ENCODE measurements at regions not wholly inside any gene's neighbourhood (a gene's known extent, or its start where the extent isn't known, plus 50 kb on each side); places are given as distances from the start of the nearest gene placed in this dataset.

GRCh38 chr7:41149576-41149975 is 553.3 kb downstream of the INHBA start:
- TF ChIP-seq TAF1 (IDR thresholded peaks at IDR 0.05; ENCODE audit: borderline replicate concordance, low read depth, low read length) (no peak), POLR2AphosphoS5 (IDR thresholded peaks at IDR 0.05; ENCODE audit: low read depth, low read length) (no peak), POLR2A (IDR thresholded peaks at IDR 0.05; ENCODE audit: low read depth, low read length) (no peak)
- FAIRE-seq (no peak), DNase-seq (ENCODE audit: insufficient read length) (no peak)

GRCh38 chr7:41148521-41148951 is 554.4 kb downstream of the INHBA start:
- DNase-seq (ENCODE audit: insufficient read length) (no peak), FAIRE-seq (no peak)
- TF ChIP-seq TAF1 (IDR thresholded peaks at IDR 0.05; ENCODE audit: borderline replicate concordance, low read depth, low read length), result no peak
- no peak for TF ChIP-seq POLR2AphosphoS5 (IDR thresholded peaks at IDR 0.05; ENCODE audit: low read depth, low read length)
- TF ChIP-seq POLR2A (IDR thresholded peaks at IDR 0.05; ENCODE audit: low read depth, low read length), result no peak

GRCh38 chr7:41147606-41148485 is 555.0 kb downstream of the INHBA start:
- no peak for FAIRE-seq
- TF ChIP-seq TAF1 (IDR thresholded peaks at IDR 0.05; ENCODE audit: borderline replicate concordance, low read depth, low read length), result no peak
- no peak for TF ChIP-seq POLR2AphosphoS5 (IDR thresholded peaks at IDR 0.05; ENCODE audit: low read depth, low read length)
- TF ChIP-seq POLR2A (IDR thresholded peaks at IDR 0.05; ENCODE audit: low read depth, low read length), result no peak
- no peak for DNase-seq (ENCODE audit: insufficient read length)

GRCh38 chr7:41146429-41146828 is 556.5 kb downstream of the INHBA start:
- TF ChIP-seq POLR2A (IDR thresholded peaks at IDR 0.05; ENCODE audit: low read depth, low read length), result no peak
- no peak for TF ChIP-seq POLR2AphosphoS5 (IDR thresholded peaks at IDR 0.05; ENCODE audit: low read depth, low read length)
- TF ChIP-seq TAF1 (IDR thresholded peaks at IDR 0.05; ENCODE audit: borderline replicate concordance, low read depth, low read length), result no peak
- no peak for DNase-seq (ENCODE audit: insufficient read length)
- FAIRE-seq, result no peak

- TF ChIP-seq POLR2AphosphoS5 (IDR thresholded peaks at IDR 0.05; ENCODE audit: low read depth, low read length) (no peak), TAF1 (IDR thresholded peaks at IDR 0.05; ENCODE audit: borderline replicate concordance, low read depth, low read length) (no peak), POLR2A (IDR thresholded peaks at IDR 0.05; ENCODE audit: low read depth, low read length) (no peak)
- FAIRE-seq, result no peak
- no peak for DNase-seq (ENCODE audit: insufficient read length)
Measured at GRCh38 chr7:41145656-41146055, 557.2 kb downstream of the INHBA start.

GRCh38 chr7:41142904-41143473 is 559.9 kb downstream of the INHBA start:
- DNase-seq (ENCODE audit: insufficient read length) (no peak), FAIRE-seq (no peak)
- no peak for TF ChIP-seq POLR2AphosphoS5 (IDR thresholded peaks at IDR 0.05; ENCODE audit: low read depth, low read length)
- TF ChIP-seq TAF1 (IDR thresholded peaks at IDR 0.05; ENCODE audit: borderline replicate concordance, low read depth, low read length), result no peak
- TF ChIP-seq POLR2A (IDR thresholded peaks at IDR 0.05; ENCODE audit: low read depth, low read length), result no peak

- DNase-seq (ENCODE audit: insufficient read length), result no peak
- FAIRE-seq, result no peak
- TF ChIP-seq POLR2AphosphoS5 (IDR thresholded peaks at IDR 0.05; ENCODE audit: low read depth, low read length) (no peak), TAF1 (IDR thresholded peaks at IDR 0.05; ENCODE audit: borderline replicate concordance, low read depth, low read length) (no peak), POLR2A (IDR thresholded peaks at IDR 0.05; ENCODE audit: low read depth, low read length) (no peak)
Measured at GRCh38 chr7:41139789-41140188, 563.1 kb downstream of the INHBA start.

- no peak for DNase-seq (ENCODE audit: insufficient read length)
- FAIRE-seq, result no peak
- TF ChIP-seq POLR2A (IDR thresholded peaks at IDR 0.05; ENCODE audit: low read depth, low read length), result no peak
- TF ChIP-seq POLR2AphosphoS5 (IDR thresholded peaks at IDR 0.05; ENCODE audit: low read depth, low read length), result no peak
- no peak for TF ChIP-seq TAF1 (IDR thresholded peaks at IDR 0.05; ENCODE audit: borderline replicate concordance, low read depth, low read length)
Measured at GRCh38 chr7:41136551-41136950, 566.3 kb downstream of the INHBA start.

GRCh38 chr7:41135511-41135910 is 567.4 kb downstream of the INHBA start:
- FAIRE-seq, result no peak
- DNase-seq (ENCODE audit: insufficient read length), result no peak
- TF ChIP-seq POLR2AphosphoS5 (IDR thresholded peaks at IDR 0.05; ENCODE audit: low read depth, low read length) (no peak), POLR2A (IDR thresholded peaks at IDR 0.05; ENCODE audit: low read depth, low read length) (no peak), TAF1 (IDR thresholded peaks at IDR 0.05; ENCODE audit: borderline replicate concordance, low read depth, low read length) (no peak)

GRCh38 chr7:41134300-41135255 is 568.3 kb downstream of the INHBA start:
- FAIRE-seq, result peak; percentile 98
- 0 out of 2 replicates have a peak, but pooled peaks have one; percentile 22 for TF ChIP-seq TAF1 (IDR thresholded peaks at IDR 0.05; ENCODE audit: borderline replicate concordance, low read depth, low read length)
- 0 out of 2 replicates have a peak, but pooled peaks have one; percentile 22 for TF ChIP-seq POLR2AphosphoS5 (IDR thresholded peaks at IDR 0.05; ENCODE audit: low read depth, low read length)
- TF ChIP-seq POLR2A (IDR thresholded peaks at IDR 0.05; ENCODE audit: low read depth, low read length), result no peak
- DNase-seq (ENCODE audit: insufficient read length), result no peak
